Heart right ventricle (tissue), 16 donors: ENCODE measurements at regions not wholly inside any gene's neighbourhood (a gene's known extent, or its start where the extent isn't known, plus 50 kb on each side); places are given as distances from the start of the nearest gene placed in this dataset.
A peak's percentile ranks its signal among the peaks of the same experiment; 100 is the strongest.
"Not testable (repeated sequence)": the region's sequence is repeated elsewhere in the genome, so short reads cannot be mapped to it uniquely, and the experiment has no call there.

ENCODE experiments used
- ATAC-seq, 8 donors: fragments of 200-7000 bp; cut with Tn5 transposase; one replicate each; pipeline ENCODE4 v1.9.1; 2020; ENCODE audit warnings: mild to moderate bottlenecking in 8 of 8, moderate library complexity in 8 of 8, moderate number of reproducible peaks in 1 of 8
- DNase-seq, 2 donors: peaks; one replicate each; pipeline ENCODE4 v3.0.0-alpha.2; 2020
- H3K27ac ChIP-seq, 10 donors: fragments of 200-600 bp; sonication (generic) in 2 of 10; one replicate each; pipeline versions ENCODE4 v1.5.0 to v1.8.0; 2020 to 2022; ENCODE audit warnings: mild to moderate bottlenecking in 3 of 10
- H3K27me3 ChIP-seq, 7 donors: fragments of 200-600 bp; one replicate each; pipeline ENCODE4 v1.8.0; 2021 to 2022; ENCODE audit warnings: mild to moderate bottlenecking in 2 of 7
- H3K36me3 ChIP-seq, 9 donors: fragments of 200-600 bp; sonication (generic) in 1 of 9; one replicate each; pipeline versions ENCODE4 v1.5.0 to v1.8.0; 2020 to 2022; ENCODE audit warnings: mild to moderate bottlenecking in 2 of 9
- H3K4me1 ChIP-seq, 9 donors: fragments of 200-600 bp; sonication (generic) in 1 of 9; one replicate each; pipeline versions ENCODE4 v1.5.0 to v1.8.0; 2020 to 2022; ENCODE audit warnings: mild to moderate bottlenecking in 4 of 9
- H3K4me3 ChIP-seq, 10 donors: fragments of 200-600 bp; sonication (generic) in 2 of 10; one replicate each; pipeline versions ENCODE4 v1.5.0 to v1.8.0; 2020 to 2022; ENCODE audit warnings: mild to moderate bottlenecking in 7 of 10, moderate library complexity in 2 of 10
- H3K9me3 ChIP-seq, 11 donors: fragments of 200-600 bp in 10 of 11; sonication (generic) in 2 of 11; one replicate each; pipeline versions ENCODE4 v1.5.0 to v1.8.0; 2013 to 2022; ENCODE audit warnings: mild to moderate bottlenecking in 2 of 11, control low read depth in 1 of 11, moderate library complexity in 1 of 11
- CTCF ChIP-seq, 9 donors: fragments of 200-600 bp; sonication (generic) in 2 of 9; IDR thresholded peaks; one replicate each; pipeline versions ENCODE4 v1.5.0 to v1.8.0; 2021 to 2022; ENCODE audit warnings: antibody characterized with exemption in 9 of 9, mild to moderate bottlenecking in 5 of 9, moderate library complexity in 1 of 9
- WGBS, 2 donors: extraction: QIAGEN DNeasy Blood & Tissue Kit; methylation state at CpG; one replicate each; pipeline ENCODE4 v1.1.7; 2013; ENCODE audit warnings: inconsistent platforms in 1 of 2; 5-methylcytosine and 5-hydroxymethylcytosine counted together
- intact Hi-C, 10 donors: fragments of 100-400 bp; cut with DNase I; formaldehyde crosslinking; loops; one replicate each; pipeline versions ENCODE4 v1.11.1 to v1.14.2; 2022
- donor health status: Arrhythmogenic right ventricular cardiomyopathy.
- donor health status: ischemic (EF 13 %, LVEDD 7.1; RV severe dilation, severe dysfunction).
- donor health status: healthy with polysubstance abuse.
- donor health status: DM: no; HTN: yes; CAD: no.
- donor health status: DM: no; HTN: no; CAD: no.
- donor health status: ischemic (EF 25% LVEDD 6.9; RV normal size, moderate dysfunction).
- donor health status: ischemic (EF 25% LVEDD 5.7; RV mildly dilated, moderate dysfunction).
- donor health status: healthy.
- donor health status: DM: yes; HTN: yes; CAD: no.
- donor health status: Ischemic cardiomyopathy.
- donor health status: ischemic (EF 35%, LVEDD 5.7; RV mildly dilated, moderate dysfunction).
- donor health status: nonischemic (EF 11% LVEDD 7.7; RV severe dilation, severe dysfunction).
- donor health status: DM: yes; HTN: yes; CAD: no.
- donor health status: PGD.
- donor health status: ischemic (EF 29% LVEDD 5.4; RV normal size, mild dysfunction).
- donor health status: nonischemic (EF 23%, LVEDD 6.1; RV moderate dilation, normal function).

GRCh38 chr6:27124252-27124657, 123.2 kb upstream of the PRSS16 start:
- intact Hi-C loops: loop anchor here in 1 of 10 donors (10.0 kb wide), 1 partner anchor 771 kb away; a partner anchor contains a TSS
- Histone ChIP-seq H3K4me1 (peaks cover 0 to 13% (median 0%) of the 10 kb centered on the region in 9 donors), H3K4me3 (no peak overlapping the region), H3K27me3 (no peaks in the 10 kb centered on the region), H3K9me3 (no peaks in the 10 kb centered on the region), H3K27ac (no peak overlapping the region), H3K36me3 (peaks cover 0 to 5% (median 0%) of the 10 kb centered on the region in 9 donors)
- DNase-seq (no peak), ATAC-seq (no peak)
- no peak for TF ChIP-seq CTCF (IDR thresholded peaks at IDR 0.05)
- WGBS, 2 donors: 91% methylated on average over 4 of the region's 4 CpGs

- peak overlapping the region in 8 of 10 donors; percentile 26 to 53 (median 46) for H3K4me3 ChIP-seq
- 91 to 94% methylated on average over 6 of the region's 6 CpGs for WGBS, 2 donors
- H3K27ac ChIP-seq: peak overlapping the region in 7 of 10 donors; percentile 12 to 83 (median 66)
- TF ChIP-seq CTCF (IDR thresholded peaks at IDR 0.05): no peak
- peaks cover 0 to 21% (median 4%) of the 10 kb centered on the region in 9 donors for H3K4me1 ChIP-seq
- no peak for DNase-seq
- no peak for ATAC-seq
- no peaks in the 10 kb centered on the region for H3K27me3 ChIP-seq
- H3K9me3 ChIP-seq: no peaks in the 10 kb centered on the region
- intact Hi-C loops: loop anchor here in 3 of 10 donors (2.0 to 10.0 kb wide), 3 partner anchors 33 to 769 kb away; a partner anchor contains a TSS
- H3K36me3 ChIP-seq: peaks cover 0 to 5% (median 0%) of the 10 kb centered on the region in 9 donors
Observed at GRCh38 chr6:27126046-27126814, 121.3 kb upstream of the PRSS16 start.

GRCh38 chr6:27126815-27127537, 120.5 kb upstream of the PRSS16 start:
- peak; percentile 68 to 96 (median 87) for TF ChIP-seq CTCF (IDR thresholded peaks at IDR 0.05)
- H3K36me3 ChIP-seq: peaks cover 0 to 5% (median 0%) of the 10 kb centered on the region in 9 donors
- 17 to 18% methylated on average over 23 of the region's 23 CpGs for whole genome bisulfite sequencing, 2 donors
- H3K27ac ChIP-seq: peak overlapping the region in 9 of 10 donors; percentile 12 to 83 (median 66)
- peak overlapping the region in 9 of 10 donors; percentile 2 to 53 (median 46) for H3K4me3 ChIP-seq
- intact Hi-C loops: loop anchor here in 4 of 10 donors (1.0 to 10.0 kb wide), 4 partner anchors 31 to 768 kb away; a partner anchor contains a TSS
- no peaks in the 10 kb centered on the region for H3K9me3 ChIP-seq
- H3K4me1 ChIP-seq: peaks cover 0 to 25% (median 6%) of the 10 kb centered on the region in 9 donors
- DNase-seq (peak; percentile 84 to 94), ATAC-seq (peak; percentile 88 to 95 (median 91))
- H3K27me3 ChIP-seq: no peaks in the 10 kb centered on the region

GRCh38 chr6:27127874-27128273, 119.6 kb upstream of the PRSS16 start:
- intact Hi-C loops: loop anchor here in 4 of 10 donors (1.0 to 10.0 kb wide), 4 partner anchors 30 to 767 kb away; a partner anchor contains a TSS
- H3K27me3 ChIP-seq: not testable (repeated sequence)
- peak overlapping the region in 3 of 10 donors; percentile 66 to 75 (median 72) for H3K27ac ChIP-seq

More at GRCh38 chr6:27127874-27128273, 119.6 kb upstream of the PRSS16 start:
- ATAC-seq, DNase-seq, H3K36me3 ChIP-seq, H3K9me3 ChIP-seq: not testable (repeated sequence)
- Histone ChIP-seq H3K4me1 (peaks cover 0 to 31% (median 9%) of the 10 kb centered on the region in 9 donors), H3K4me3 (peak overlapping the region in 1 of 10 donors; percentile 44)
- WGBS, 2 donors: 88 to 94% methylated on average over 4 of the region's 4 CpGs
